ENCODE measurements at regions not wholly inside any gene's neighbourhood (a gene's known extent, or its start where the extent isn't known, plus 50 kb on each side); places are given as distances from the start of the nearest gene placed in this dataset.
"Not testable (repeated sequence)": the region's sequence is repeated elsewhere in the genome, so short reads cannot be mapped to it uniquely, and the experiment has no call there.

GRCh38 chr7:68787566-68787965, 810.7 kb upstream of the AUTS2 start:
- Histone ChIP-seq H3K9me3 (no peaks in the 10 kb centered on the region), H3K4me3 (no peak overlapping the region), H3K27ac (no peak overlapping the region), H3K36me3 (no peaks in the 10 kb centered on the region), H3K27me3 (ENCODE audit: low read depth) (no peaks in the 10 kb centered on the region), H3K4me1 (no peaks in the 10 kb centered on the region)
- no peak for TF ChIP-seq CTCF (IDR thresholded peaks at IDR 0.05)
- intact Hi-C loops (cut with DNase I) = no loop called here
- DNase-seq (no peak), ATAC-seq (no peak)

GRCh38 chr7:68788529-68788928, 809.7 kb upstream of the AUTS2 start:
- ATAC-seq; H3K27ac ChIP-seq; DNase-seq; H3K9me3 ChIP-seq; H3K4me1 ChIP-seq; H3K27me3 ChIP-seq (ENCODE audit: low read depth); H3K4me3 ChIP-seq; H3K36me3 ChIP-seq; intact Hi-C loops (cut with DNase I): not testable (repeated sequence)

- Histone ChIP-seq H3K9me3 (peaks cover 5% of the 10 kb centered on the region), H3K4me3 (no peak overlapping the region), H3K4me1 (no peaks in the 10 kb centered on the region), H3K27ac (no peak overlapping the region), H3K27me3 (ENCODE audit: low read depth) (no peaks in the 10 kb centered on the region), H3K36me3 (no peaks in the 10 kb centered on the region)
- ATAC-seq = no peak
- TF ChIP-seq CTCF (IDR thresholded peaks at IDR 0.05) = no peak
- no peak for DNase-seq
- intact Hi-C loops (cut with DNase I) = no loop called here
Observed at GRCh38 chr7:68789597-68789996, 808.7 kb upstream of the AUTS2 start.

GRCh38 chr7:68792351-68792750, 805.9 kb upstream of the AUTS2 start:
- Histone ChIP-seq H3K9me3 (peaks cover 5% of the 10 kb centered on the region), H3K27me3 (ENCODE audit: low read depth) (no peaks in the 10 kb centered on the region), H3K36me3 (no peaks in the 10 kb centered on the region), H3K4me3 (no peak overlapping the region), H3K4me1 (no peaks in the 10 kb centered on the region), H3K27ac (no peak overlapping the region)
- ATAC-seq = no peak
- no peak for TF ChIP-seq CTCF (IDR thresholded peaks at IDR 0.05)
- DNase-seq = no peak
- intact Hi-C loops (cut with DNase I) = no loop called here

- Histone ChIP-seq H3K9me3 (peaks cover 5% of the 10 kb centered on the region), H3K4me1 (no peaks in the 10 kb centered on the region), H3K4me3 (no peak overlapping the region), H3K36me3 (no peaks in the 10 kb centered on the region), H3K27me3 (ENCODE audit: low read depth) (no peaks in the 10 kb centered on the region), H3K27ac (no peak overlapping the region)
- intact Hi-C loops (cut with DNase I) = no loop called here
- DNase-seq (no peak), ATAC-seq (no peak)
- no peak for TF ChIP-seq CTCF (IDR thresholded peaks at IDR 0.05)
Observed at GRCh38 chr7:68793513-68793912, 804.8 kb upstream of the AUTS2 start.

- H3K4me3 ChIP-seq = no peak overlapping the region
- no peaks in the 10 kb centered on the region for H3K4me1 ChIP-seq
- no peaks in the 10 kb centered on the region for H3K9me3 ChIP-seq
- intact Hi-C loops (cut with DNase I) = no loop called here
- TF ChIP-seq CTCF (IDR thresholded peaks at IDR 0.05) = no peak
- no peak overlapping the region for H3K27ac ChIP-seq
- DNase-seq (no peak), ATAC-seq (no peak)
- no peaks in the 10 kb centered on the region for H3K27me3 ChIP-seq (ENCODE audit: low read depth)
- no peaks in the 10 kb centered on the region for H3K36me3 ChIP-seq
Observed at GRCh38 chr7:68800316-68800715, 798.0 kb upstream of the AUTS2 start.

Data from lower lobe of right lung (tissue), 2 donors.